HCT116 (cell line): ENCODE measurements at regions not wholly inside any gene's neighbourhood (a gene's known extent, or its start where the extent isn't known, plus 50 kb on each side); places are given as distances from the start of the nearest gene placed in this dataset.

ENCODE experiments used
- ATAC-seq: fragments of 200-7000 bp; cut with Tn5 transposase; 2 replicates; pipeline ENCODE4 v1.9.1; 2020; ENCODE audit warnings: mild to moderate bottlenecking, moderate library complexity
- BruUV-seq: library from RNA; stranded (reverse); fragments of 400-500 nt; replicated peaks from 2 replicates; lab custom pipeline; 2021; lab: Mats Ljungman, UMichigan
- CTCF ChIA-PET: fragments of 300-600 bp; sonication (Branson Sonifier 250); formaldehyde crosslinking; loops from one replicate; lab custom pipeline; 2021; ENCODE audit warnings: antibody characterized with exemption; lab: Charles Lee
- POLR2A ChIA-PET: fragments of 300-600, 350-600 bp; sonication (Branson Sonifier 250); formaldehyde crosslinking; loops from one replicate; lab custom pipeline; 2021; ENCODE audit warnings: antibody characterized with exemption; lab: Charles Lee
- RAD21 ChIA-PET, 2 experiments: fragments of 300-600 bp; sonication (Branson Sonifier 250); formaldehyde crosslinking; loops; one replicate each; lab custom pipeline; 2023; ENCODE audit warnings: low total read pairs in 2 of 2; ENCODE audit not compliant: uncharacterized antibody in 2 of 2, unreplicated experiment in 2 of 2, low non-redundant PET in 1 of 2; lab: Charles Lee
- DNase-seq: peaks from one replicate; pipeline ENCODE4 v3.0.0-alpha.2; 2010; ENCODE audit warnings: low read depth, low spot score
- H2AFZ ChIP-seq: fragments of 200-600 bp; shearing (Covaris generic), sonication (generic); 2 replicates; pipeline ENCODE4 v1.6.1; 2017; ENCODE audit warnings: low read depth, mixed run types, mixed read lengths, antibody characterized with exemption, low read length; ENCODE audit not compliant: poor library complexity, severe bottlenecking
- H3K27ac ChIP-seq: 2 replicates; pipeline ENCODE4 v1.5.1; 2012; ENCODE audit warnings: low read depth, low read length
- H3K27me3 ChIP-seq: fragments of 200-600 bp; sonication (generic); 2 replicates; pipeline ENCODE4 v1.6.1; 2016; ENCODE audit warnings: mixed run types, low read length, mixed read lengths; ENCODE audit not compliant: insufficient read depth
- H3K36me3 ChIP-seq, 2 experiments: fragments of 200-500 bp in 1 of 2; fragments of 200-600 bp in 1 of 2; sonication (Bioruptor generic) in 1 of 2; sonication (generic) in 1 of 2; 2 replicates each; pipeline versions ENCODE4 v1.5.1 to v1.6.1; 2014 to 2016; ENCODE audit warnings: low read length in 2 of 2, inconsistent platforms in 1 of 2, mixed read lengths in 1 of 2, mixed run types in 1 of 2; ENCODE audit not compliant: insufficient read depth in 2 of 2, control insufficient read depth in 1 of 2
- H3K4me1 ChIP-seq, 2 experiments: fragments of 200-600 bp in 1 of 2; sonication (generic) in 1 of 2; 2 replicates each; pipeline versions ENCODE4 v1.5.1 to v1.6.1; 2012 to 2017; ENCODE audit warnings: low read length in 2 of 2, inconsistent platforms in 1 of 2, mild to moderate bottlenecking in 1 of 2, mixed read lengths in 1 of 2, mixed run types in 1 of 2, moderate library complexity in 1 of 2; ENCODE audit not compliant: insufficient read depth in 2 of 2, control insufficient read depth in 1 of 2
- H3K4me2 ChIP-seq: fragments of 200-600 bp; sonication (generic); 2 replicates; pipeline ENCODE4 v1.6.1; 2017; ENCODE audit warnings: mixed run types, low read length, mixed read lengths
- H3K4me3 ChIP-seq, 2 experiments: fragments of 200-600 bp in 1 of 2; sonication (generic) in 1 of 2; replicated peaks in 1 of 2; 2 replicates each; pipeline ENCODE4 v1.5.1; 2011 to 2016; ENCODE audit warnings: low read length in 2 of 2, control low read depth in 1 of 2, low read depth in 1 of 2, mild to moderate bottlenecking in 1 of 2, mixed read lengths in 1 of 2, mixed run types in 1 of 2
- H3K79me2 ChIP-seq: fragments of 200-600 bp; sonication (generic); 2 replicates; pipeline ENCODE4 v1.6.1; 2017; ENCODE audit warnings: mild to moderate bottlenecking, mixed run types, low read length, moderate library complexity, mixed read lengths; ENCODE audit not compliant: insufficient read depth
- H3K9ac ChIP-seq: fragments of 200-600 bp; sonication (generic); 2 replicates; pipeline ENCODE4 v1.6.1; 2016; ENCODE audit warnings: low read length, mixed read lengths
- H3K9me2 ChIP-seq: fragments of 200-600 bp; sonication (generic), shearing (Covaris generic); 2 replicates; pipeline ENCODE4 v1.6.1; 2017; ENCODE audit warnings: mixed run types, mild to moderate bottlenecking, moderate library complexity; ENCODE audit not compliant: insufficient read depth
- H3K9me3 ChIP-seq, 2 experiments: fragments of 200-500 bp in 1 of 2; fragments of 200-600 bp in 1 of 2; sonication (Bioruptor generic) in 1 of 2; sonication (generic) in 1 of 2; 2 replicates each; pipeline ENCODE4 v1.6.1; 2014 to 2017; ENCODE audit warnings: low read length in 2 of 2, mixed read lengths in 2 of 2, inconsistent platforms in 1 of 2, low read depth in 1 of 2, mild to moderate bottlenecking in 1 of 2, mixed run types in 1 of 2, moderate library complexity in 1 of 2; ENCODE audit not compliant: control insufficient read depth in 1 of 2, insufficient read depth in 1 of 2
- H4K20me1 ChIP-seq: fragments of 200-600 bp; sonication (generic), shearing (Covaris generic); 2 replicates; pipeline ENCODE4 v1.6.1; 2017; ENCODE audit warnings: mixed run types, mild to moderate bottlenecking, moderate library complexity; ENCODE audit not compliant: insufficient read depth
- CBX3 ChIP-seq: IDR thresholded peaks from 2 replicates; pipeline ENCODE4 v1.6.1; 2012; ENCODE audit warnings: low read depth
- CEBPB ChIP-seq: IDR thresholded peaks from 2 replicates; pipeline ENCODE4 v1.6.1; 2012; ENCODE audit warnings: low read depth
- CTCF ChIP-seq, 3 experiments: fragments of 200-600 bp in 1 of 3; sonication (generic) in 1 of 3; IDR thresholded peaks in 2 of 3; conservative IDR thresholded peaks in 1 of 3; 2 replicates each; pipeline ENCODE4 v1.5.1; 2012 to 2017; ENCODE audit warnings: low read depth in 2 of 3, low read length in 2 of 3, antibody characterized with exemption in 1 of 3, borderline replicate concordance in 1 of 3, control low read depth in 1 of 3, mild to moderate bottlenecking in 1 of 3, mixed read lengths in 1 of 3, mixed run types in 1 of 3, moderate library complexity in 1 of 3; ENCODE audit not compliant: insufficient read depth in 1 of 3
- EGR1 ChIP-seq: IDR thresholded peaks from 2 replicates; pipeline ENCODE4 v1.6.1; 2012; ENCODE audit warnings: low read depth
- ELF1 ChIP-seq: IDR thresholded peaks from 2 replicates; pipeline ENCODE4 v1.6.1; 2012; ENCODE audit warnings: low read depth, borderline replicate concordance
- EZH2 ChIP-seq: fragments of 200-600 bp; sonication (generic); IDR thresholded peaks from 2 replicates; pipeline ENCODE4 v1.6.1; 2017; ENCODE audit warnings: antibody characterized with exemption, mixed run types
- EZH2phosphoT487 ChIP-seq: fragments of 200-600 bp; IDR thresholded peaks from 2 replicates; pipeline ENCODE4 v1.6.1; 2018; ENCODE audit warnings: antibody characterized with exemption, borderline replicate concordance
- FOSL1 ChIP-seq: IDR thresholded peaks from 2 replicates; pipeline ENCODE4 v1.6.1; 2012; ENCODE audit warnings: low read depth
- JUND ChIP-seq: IDR thresholded peaks from 2 replicates; pipeline ENCODE4 v1.6.1; 2012
- MAX ChIP-seq: IDR thresholded peaks from 2 replicates; pipeline ENCODE4 v1.6.1; 2012
- POLR2A ChIP-seq: IDR thresholded peaks from 2 replicates; pipeline ENCODE4 v1.7.0; 2011; ENCODE audit warnings: borderline replicate concordance; ENCODE audit not compliant: insufficient read depth, insufficient read length; ENCODE audit errors: extremely low read depth
- POLR2AphosphoS5 ChIP-seq: IDR thresholded peaks from 2 replicates; pipeline ENCODE4 v1.6.1; 2011; ENCODE audit warnings: mild to moderate bottlenecking, low read depth, low read length, moderate library complexity
- RAD21 ChIP-seq: IDR thresholded peaks from 2 replicates; pipeline ENCODE4 v1.6.1; 2012; ENCODE audit warnings: low read depth, mild to moderate bottlenecking
- REST ChIP-seq: IDR thresholded peaks from 2 replicates; pipeline ENCODE4 v1.6.1; 2012; ENCODE audit warnings: low read depth
- SP1 ChIP-seq: IDR thresholded peaks from 2 replicates; pipeline ENCODE4 v1.6.1; 2012; ENCODE audit warnings: low read depth
- SRF ChIP-seq: IDR thresholded peaks from 2 replicates; pipeline ENCODE4 v1.6.1; 2012; ENCODE audit warnings: low read depth
- YY1 ChIP-seq: IDR thresholded peaks from 2 replicates; pipeline ENCODE4 v1.6.1; 2011; ENCODE audit warnings: low read length, low read depth, moderate library complexity, mild to moderate bottlenecking; ENCODE audit not compliant: insufficient replicate concordance; ENCODE audit errors: extremely low read depth
- ZFX ChIP-seq: fragments of 450-650 bp; IDR thresholded peaks from 2 replicates; pipeline ENCODE4 v1.6.1; 2017
- ZNF274 ChIP-seq: fragments of 200-500 bp; sonication (Bioruptor generic); IDR thresholded peaks from 2 replicates; pipeline ENCODE4 v1.6.1; 2014; ENCODE audit warnings: mild to moderate bottlenecking, low read depth, low read length, inconsistent platforms
- intact Hi-C: fragments of 100-400 bp; cut with micrococcal nuclease; formaldehyde crosslinking; loops from 2 replicates; pipeline ENCODE4 v1.10.0; 2022

GRCh38 chr9:135375001-135375400, 104.6 kb upstream of the PPP1R26 start:
- CTCF ChIA-PET: no interaction called here
- Histone ChIP-seq H3K79me2 (no peaks in the 10 kb centered on the region), H3K27ac (no peak overlapping the region), H3K4me1 (peaks cover 0 to 2% of the 10 kb centered on the region in 2 experiments; a peak in 1 of 4 replicates), H2AFZ (no peak overlapping the region), H3K9ac (no peak overlapping the region), H3K4me3 (no peak overlapping the region), H3K4me2 (no peak overlapping the region), H4K20me1 (no peaks in the 10 kb centered on the region), H3K9me2 (no peaks in the 10 kb centered on the region), H3K27me3 (no peaks in the 10 kb centered on the region), H3K9me3 (no peaks in the 10 kb centered on the region), H3K36me3 (no peaks in the 10 kb centered on the region)
- TF ChIP-seq SP1 (no peak), REST (no peak), FOSL1 (no peak), SRF (no peak), ZFX (no peak), POLR2AphosphoS5 (no peak), CBX3 (no peak), YY1 (no peak), RAD21 (no peak), ZNF274 (no peak), EZH2 (no peak), JUND (no peak), CTCF (IDR thresholded peaks at IDR 0.05 in 2 of 3, conservative IDR thresholded peaks at IDR 0.05 in 1 of 3; ENCODE audit: borderline replicate concordance in 1 of 3, insufficient read depth in 1 of 3, low read depth in 2 of 3, low read length in 2 of 3) (no peak), POLR2A (no peak), ELF1 (no peak), MAX (no peak), EGR1 (no peak), EZH2phosphoT487 (no peak), CEBPB (no peak)
- no TSS peak for BruUV-seq
- intact Hi-C loops: no loop called here
- POLR2A ChIA-PET: no interaction called here
- DNase-seq: no peak
- no peak for ATAC-seq
- RAD21 ChIA-PET: no interaction called here
